Fibroblast of lung (primary cell): ENCODE measurements at regions not wholly inside any gene's neighbourhood (a gene's known extent, or its start where the extent isn't known, plus 50 kb on each side); places are given as distances from the start of the nearest gene placed in this dataset.

Experiments
- EZH2 ChIP-seq: IDR thresholded peaks from 2 replicates; pipeline ENCODE4 v1.5.1; 2012; ENCODE audit warnings: low read length, control low read depth, mild to moderate bottlenecking; ENCODE audit errors: missing control alignments
- TF ChIP-seq, protein P1 (sequence below), 2 donors: IDR thresholded peaks in 1 of 2; conservative IDR thresholded peaks in 1 of 2; 1 replicate in 1 of 2; 2 replicates in 1 of 2; pipeline ENCODE4 v1.5.1; 2011 to 2012; ENCODE audit warnings: low read length in 2 of 2, control low read depth in 1 of 2, inconsistent platforms in 1 of 2, low read depth in 1 of 2, mild to moderate bottlenecking in 1 of 2

DNA sequence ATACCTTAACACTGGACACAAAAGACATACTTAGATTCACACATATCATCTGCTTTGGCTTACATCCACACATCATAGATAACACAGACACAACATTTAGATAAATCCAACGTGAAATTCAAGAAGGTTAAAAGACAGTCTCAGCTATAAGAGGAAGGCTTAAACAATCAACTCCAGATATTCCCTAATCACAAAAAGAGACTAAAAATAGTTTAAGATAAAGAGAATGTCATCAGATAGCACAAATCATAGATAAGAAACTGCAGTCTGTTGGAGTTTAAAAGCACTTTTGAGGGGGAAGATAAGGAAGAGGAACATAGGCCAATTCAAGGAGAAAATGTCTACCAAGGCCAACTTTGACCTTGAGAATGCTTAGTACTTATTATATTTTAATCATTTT, 504.8 kb downstream of the JRKL start:
- TF ChIP-seq, protein P1, sequence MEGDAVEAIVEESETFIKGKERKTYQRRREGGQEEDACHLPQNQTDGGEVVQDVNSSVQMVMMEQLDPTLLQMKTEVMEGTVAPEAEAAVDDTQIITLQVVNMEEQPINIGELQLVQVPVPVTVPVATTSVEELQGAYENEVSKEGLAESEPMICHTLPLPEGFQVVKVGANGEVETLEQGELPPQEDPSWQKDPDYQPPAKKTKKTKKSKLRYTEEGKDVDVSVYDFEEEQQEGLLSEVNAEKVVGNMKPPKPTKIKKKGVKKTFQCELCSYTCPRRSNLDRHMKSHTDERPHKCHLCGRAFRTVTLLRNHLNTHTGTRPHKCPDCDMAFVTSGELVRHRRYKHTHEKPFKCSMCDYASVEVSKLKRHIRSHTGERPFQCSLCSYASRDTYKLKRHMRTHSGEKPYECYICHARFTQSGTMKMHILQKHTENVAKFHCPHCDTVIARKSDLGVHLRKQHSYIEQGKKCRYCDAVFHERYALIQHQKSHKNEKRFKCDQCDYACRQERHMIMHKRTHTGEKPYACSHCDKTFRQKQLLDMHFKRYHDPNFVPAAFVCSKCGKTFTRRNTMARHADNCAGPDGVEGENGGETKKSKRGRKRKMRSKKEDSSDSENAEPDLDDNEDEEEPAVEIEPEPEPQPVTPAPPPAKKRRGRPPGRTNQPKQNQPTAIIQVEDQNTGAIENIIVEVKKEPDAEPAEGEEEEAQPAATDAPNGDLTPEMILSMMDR (conservative IDR thresholded peaks at IDR 0.05 in 1 of 2, IDR thresholded peaks at IDR 0.05 in 1 of 2; ENCODE audit: low read depth in 1 of 2, low read length in 2 of 2) = no peak
- no peak for TF ChIP-seq EZH2
